ENCODE measurements at regions not wholly inside any gene's neighbourhood (a gene's known extent, or its start where the extent isn't known, plus 50 kb on each side); places are given as distances from the start of the nearest gene placed in this dataset.

GRCh38 chr16:54503011-54503855 lies 216.6 kb upstream of the IRX3 start:
- H3K4me3 ChIP-seq (ENCODE audit: low read depth, low read length) = no peak overlapping the region
- no peak for DNase-seq (ENCODE audit: low read depth)
- TF ChIP-seq CTCF (IDR thresholded peaks at IDR 0.05; ENCODE audit: insufficient read depth, low read depth, low read length, missing control alignments) = no peak

DNA sequence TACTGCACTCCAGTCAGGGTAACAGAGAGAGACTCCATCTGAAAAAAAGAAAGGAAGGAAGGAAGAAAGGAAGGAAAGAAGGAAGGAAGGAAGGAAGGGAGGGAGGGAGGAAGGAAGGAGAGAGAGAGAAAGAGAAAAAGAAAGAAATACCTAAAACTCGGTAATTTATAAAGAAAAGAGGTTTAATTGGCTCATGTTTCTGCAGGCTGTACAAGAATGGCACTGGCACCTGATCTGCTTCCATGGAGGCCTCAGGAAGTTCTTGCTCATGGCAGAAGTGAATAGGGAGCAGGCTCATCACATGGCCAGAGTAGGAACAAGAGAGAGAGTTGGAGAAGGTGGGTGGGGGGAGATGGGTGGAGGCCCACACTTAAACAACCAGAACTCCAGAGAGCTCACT lies 215.2 kb upstream of the IRX3 start:
- TF ChIP-seq CTCF (IDR thresholded peaks at IDR 0.05; ENCODE audit: insufficient read depth, low read depth, low read length, missing control alignments) = no peak
- no peak overlapping the region for H3K4me3 ChIP-seq (ENCODE audit: low read depth, low read length)
- DNase-seq (ENCODE audit: low read depth) = no peak

DNA sequence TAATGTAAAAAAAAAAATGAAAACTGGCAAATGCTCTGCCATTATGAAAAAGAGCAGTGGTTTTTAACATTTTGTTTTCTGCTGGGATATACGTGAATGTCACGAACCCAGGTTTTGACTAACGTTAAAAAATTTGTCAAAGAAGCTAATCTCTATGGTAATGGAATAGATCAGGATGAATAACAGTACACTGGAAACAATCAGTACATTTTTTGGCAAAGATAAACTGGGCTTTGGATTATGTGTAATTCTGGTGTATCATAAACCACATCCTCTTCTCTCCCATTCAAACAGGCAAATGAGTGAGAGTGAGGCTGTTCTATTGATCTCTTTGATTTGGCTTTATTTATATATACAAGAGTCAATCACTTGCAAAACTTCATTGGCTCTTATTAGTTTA lies 207.0 kb upstream of the IRX3 start:
- no peak overlapping the region for H3K4me3 ChIP-seq (ENCODE audit: low read depth, low read length)
- TF ChIP-seq CTCF (IDR thresholded peaks at IDR 0.05; ENCODE audit: insufficient read depth, low read depth, low read length, missing control alignments) = no peak
- no peak for DNase-seq (ENCODE audit: low read depth)

DNA sequence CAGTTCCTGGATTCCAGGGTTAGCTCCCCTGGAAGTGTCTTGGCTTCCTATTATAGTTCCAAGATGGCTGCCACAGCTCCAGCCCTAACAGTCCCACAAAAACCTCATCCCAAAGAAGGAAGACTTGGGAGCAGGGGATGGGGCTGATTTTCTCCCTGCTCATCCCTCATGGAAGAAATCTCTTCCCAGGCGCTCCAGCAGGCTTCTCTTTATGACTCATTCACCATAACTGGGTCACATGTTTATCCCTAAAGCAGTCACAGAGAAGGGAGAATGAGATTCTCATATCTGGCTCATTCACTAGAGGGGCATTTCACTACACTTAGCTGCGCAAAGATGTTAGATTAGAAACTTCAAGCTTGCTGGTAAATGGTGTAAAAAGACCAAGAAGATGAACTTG lies 206.5 kb upstream of the IRX3 start:
- H3K4me3 ChIP-seq (ENCODE audit: low read depth, low read length) = no peak overlapping the region
- no peak for TF ChIP-seq CTCF (IDR thresholded peaks at IDR 0.05; ENCODE audit: insufficient read depth, low read depth, low read length, missing control alignments)
- no peak for DNase-seq (ENCODE audit: low read depth)

GRCh38 chr16:54490112-54490488 lies 203.5 kb upstream of the IRX3 start:
- no peak overlapping the region for H3K4me3 ChIP-seq (ENCODE audit: low read depth, low read length)
- no peak for TF ChIP-seq CTCF (IDR thresholded peaks at IDR 0.05; ENCODE audit: insufficient read depth, low read depth, low read length, missing control alignments)
- DNase-seq (ENCODE audit: low read depth) = no peak

GRCh38 chr16:54489225-54490111 lies 202.9 kb upstream of the IRX3 start:
- no peak for DNase-seq (ENCODE audit: low read depth)
- H3K4me3 ChIP-seq (ENCODE audit: low read depth, low read length) = no peak overlapping the region
- no peak for TF ChIP-seq CTCF (IDR thresholded peaks at IDR 0.05; ENCODE audit: insufficient read depth, low read depth, low read length, missing control alignments)
